ENCODE measurements at regions not wholly inside any gene's neighbourhood (a gene's known extent, or its start where the extent isn't known, plus 50 kb on each side); places are given as distances from the start of the nearest gene placed in this dataset.

DNA sequence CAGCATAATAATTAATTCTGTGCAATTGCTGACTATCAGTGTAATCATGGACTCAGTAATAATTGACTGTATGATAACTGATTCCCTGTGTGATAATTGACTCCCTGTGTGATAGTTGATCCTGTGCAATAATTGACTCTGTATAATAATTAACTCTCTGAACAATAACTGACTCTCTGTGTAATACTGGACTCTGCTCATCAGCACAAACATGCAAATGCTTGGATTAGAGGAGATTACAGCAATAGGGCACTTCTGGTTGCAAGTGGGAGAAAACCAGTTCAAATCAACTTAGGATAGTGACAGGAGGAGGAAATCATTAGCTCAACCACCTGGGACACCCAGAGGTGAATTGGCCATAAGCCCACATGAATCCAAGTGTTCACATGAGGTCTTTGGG, 582.1 kb downstream of the RBFOX1 start:
- TF ChIP-seq, protein P1, sequence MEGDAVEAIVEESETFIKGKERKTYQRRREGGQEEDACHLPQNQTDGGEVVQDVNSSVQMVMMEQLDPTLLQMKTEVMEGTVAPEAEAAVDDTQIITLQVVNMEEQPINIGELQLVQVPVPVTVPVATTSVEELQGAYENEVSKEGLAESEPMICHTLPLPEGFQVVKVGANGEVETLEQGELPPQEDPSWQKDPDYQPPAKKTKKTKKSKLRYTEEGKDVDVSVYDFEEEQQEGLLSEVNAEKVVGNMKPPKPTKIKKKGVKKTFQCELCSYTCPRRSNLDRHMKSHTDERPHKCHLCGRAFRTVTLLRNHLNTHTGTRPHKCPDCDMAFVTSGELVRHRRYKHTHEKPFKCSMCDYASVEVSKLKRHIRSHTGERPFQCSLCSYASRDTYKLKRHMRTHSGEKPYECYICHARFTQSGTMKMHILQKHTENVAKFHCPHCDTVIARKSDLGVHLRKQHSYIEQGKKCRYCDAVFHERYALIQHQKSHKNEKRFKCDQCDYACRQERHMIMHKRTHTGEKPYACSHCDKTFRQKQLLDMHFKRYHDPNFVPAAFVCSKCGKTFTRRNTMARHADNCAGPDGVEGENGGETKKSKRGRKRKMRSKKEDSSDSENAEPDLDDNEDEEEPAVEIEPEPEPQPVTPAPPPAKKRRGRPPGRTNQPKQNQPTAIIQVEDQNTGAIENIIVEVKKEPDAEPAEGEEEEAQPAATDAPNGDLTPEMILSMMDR (IDR thresholded peaks at IDR 0.05): no peak
- no peak for TF ChIP-seq EZH2 (IDR thresholded peaks at IDR 0.05; ENCODE audit: borderline replicate concordance, insufficient read depth, low read depth, low read length, poor library complexity, severe bottlenecking)
